ENCODE measurements at regions not wholly inside any gene's neighbourhood (a gene's known extent, or its start where the extent isn't known, plus 50 kb on each side); places are given as distances from the start of the nearest gene placed in this dataset.
A peak's percentile ranks its signal among the peaks of the same experiment; 100 is the strongest.
"Not testable (repeated sequence)": the region's sequence is repeated elsewhere in the genome, so short reads cannot be mapped to it uniquely, and the experiment has no call there.

DNA sequence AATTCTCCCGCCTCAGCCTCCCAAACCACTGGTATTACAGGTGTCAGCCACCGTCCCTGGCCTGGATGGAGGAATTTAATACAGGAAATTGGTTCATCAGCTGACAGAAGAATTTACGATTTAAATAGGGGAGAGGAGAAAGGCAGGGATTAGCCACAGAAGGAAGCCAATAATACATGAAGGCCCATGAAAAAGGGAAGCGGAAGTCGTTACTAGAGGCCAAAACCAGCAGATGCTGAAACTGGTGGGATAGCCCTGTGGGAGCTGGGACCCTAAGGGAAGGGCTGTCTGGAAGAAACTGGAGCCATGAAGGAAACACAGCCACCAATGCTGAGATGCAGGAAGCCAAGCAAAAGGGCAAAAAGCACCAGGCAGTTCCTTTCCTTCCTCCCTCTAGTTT, 163.7 kb upstream of the RMP24 start:
- H3K4me1 Mint-ChIP-seq: peaks cover 13 to 38% of the 10 kb centered on the region in 2 donors

GRCh38 chr18:35810520-35810919, 162.0 kb upstream of the RMP24 start:
- Mint-ChIP-seq H3K9me3 (peaks cover 0 to 1% (median 0%) of the 10 kb centered on the region in 6 donors), H3K4me3 (no peak overlapping the region), H3K4me1 (peaks cover 13 to 38% of the 10 kb centered on the region in 2 donors), H3K27me3 (ENCODE audit: low read depth in 3 of 3) (peaks cover 4 to 10% (median 6%) of the 10 kb centered on the region in 3 donors), H3K36me3 (no peaks in the 10 kb centered on the region), H3K27ac (peak overlapping the region in 1 of 6 donors; percentile 9)
- no peak for DNase-seq

More for the DNA sequence above, 163.7 kb upstream of the RMP24 start:
- Mint-ChIP-seq H3K27me3 (ENCODE audit: low read depth in 3 of 3) (peaks cover 4 to 10% (median 8%) of the 10 kb centered on the region in 3 donors), H3K9me3 (peaks cover 0 to 1% (median 0%) of the 10 kb centered on the region in 6 donors), H3K27ac (peak overlapping the region in 1 of 6 donors; percentile 21), H3K4me3 (no peak overlapping the region), H3K36me3 (no peaks in the 10 kb centered on the region)
- DNase-seq: no peak

- peaks cover 13 to 38% of the 10 kb centered on the region in 2 donors for H3K4me1 Mint-ChIP-seq
- H3K36me3 Mint-ChIP-seq: no peaks in the 10 kb centered on the region
- no peak overlapping the region for H3K4me3 Mint-ChIP-seq
- peaks cover 4 to 7% (median 4%) of the 10 kb centered on the region in 3 donors for H3K27me3 Mint-ChIP-seq (ENCODE audit: low read depth in 3 of 3)
- no peak overlapping the region for H3K27ac Mint-ChIP-seq
- peaks cover 0 to 1% (median 0%) of the 10 kb centered on the region in 6 donors for H3K9me3 Mint-ChIP-seq
- no peak for DNase-seq
Observed at GRCh38 chr18:35811896-35812295, 160.6 kb upstream of the RMP24 start.

- DNase-seq; H3K9me3 Mint-ChIP-seq; H3K27ac Mint-ChIP-seq; H3K27me3 Mint-ChIP-seq (ENCODE audit: low read depth in 3 of 3); H3K4me3 Mint-ChIP-seq; H3K36me3 Mint-ChIP-seq: not testable (repeated sequence)
- H3K4me1 Mint-ChIP-seq: peaks cover 2 to 17% of the 10 kb centered on the region in 2 donors
Observed at GRCh38 chr18:35815011-35815410, 157.5 kb upstream of the RMP24 start.

DNA sequence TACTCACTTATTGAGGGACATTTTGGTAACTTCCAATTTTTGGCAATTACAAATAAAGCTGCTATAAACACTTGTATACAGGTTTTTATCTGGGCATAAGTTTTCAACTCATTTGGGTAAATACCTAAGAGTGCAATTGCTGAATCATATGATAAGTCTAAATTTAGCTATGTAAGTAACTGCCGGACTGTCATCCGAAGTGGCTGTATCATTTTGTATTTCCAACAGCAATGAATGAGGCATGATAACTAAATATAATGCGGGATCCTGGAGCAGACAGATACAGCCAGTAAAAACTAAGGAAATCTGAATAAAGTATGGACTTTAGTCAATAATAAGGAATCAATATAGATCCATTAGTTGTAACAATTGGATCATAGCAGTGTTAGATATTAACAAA, 156.5 kb upstream of the RMP24 start:
- no peak overlapping the region for H3K27ac Mint-ChIP-seq
- peaks cover 0 to 10% of the 10 kb centered on the region in 2 donors for H3K4me1 Mint-ChIP-seq
- H3K27me3 Mint-ChIP-seq (ENCODE audit: low read depth in 3 of 3): peaks cover 5% of the 10 kb centered on the region in 3 donors
- peaks cover 0 to 2% (median 0%) of the 10 kb centered on the region in 6 donors for H3K9me3 Mint-ChIP-seq
- DNase-seq: no peak
- H3K4me3 Mint-ChIP-seq: no peak overlapping the region
- no peaks in the 10 kb centered on the region for H3K36me3 Mint-ChIP-seq

DNA sequence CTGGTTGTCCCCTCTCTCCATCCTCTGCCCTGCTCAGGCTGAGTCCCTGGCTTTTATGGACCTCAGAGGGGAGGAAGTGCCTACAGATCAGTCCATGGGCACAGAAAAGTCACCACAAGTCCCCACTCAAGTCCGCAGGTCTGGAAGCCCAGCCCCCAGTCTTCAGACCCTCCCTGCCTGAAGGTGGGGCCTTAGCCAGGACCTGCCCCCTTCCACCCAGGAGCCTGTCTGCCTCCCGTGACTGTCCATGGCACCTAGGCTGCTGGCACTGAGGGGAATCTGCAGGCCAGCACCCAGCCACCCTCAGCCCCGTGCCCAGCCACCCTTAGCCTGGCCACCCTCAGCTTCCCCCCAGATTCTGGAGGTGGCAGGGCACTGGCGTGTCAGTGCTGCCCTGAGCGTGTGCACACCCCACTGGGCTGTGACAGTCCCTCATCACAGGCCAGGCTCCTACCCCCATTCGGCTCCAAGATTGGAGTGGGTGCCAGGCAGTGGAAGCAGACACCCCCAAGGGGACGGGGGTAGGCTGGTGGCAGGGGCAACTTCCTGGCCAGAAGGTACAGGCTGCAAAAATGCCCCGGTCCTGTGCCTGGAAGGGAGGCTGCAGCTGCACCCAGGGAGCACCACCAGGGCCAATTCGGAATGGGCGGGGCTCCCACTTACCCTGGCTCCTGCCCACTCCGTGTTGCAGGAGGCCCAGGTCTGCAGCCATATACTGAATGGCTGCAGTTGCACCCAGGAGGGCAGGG, 154.7 kb upstream of the RMP24 start:
- no peak overlapping the region for H3K4me3 Mint-ChIP-seq
- peaks cover 0 to 2% (median 0%) of the 10 kb centered on the region in 6 donors for H3K9me3 Mint-ChIP-seq
- H3K4me1 Mint-ChIP-seq: no peaks in the 10 kb centered on the region
- no peaks in the 10 kb centered on the region for H3K36me3 Mint-ChIP-seq
- no peak overlapping the region for H3K27ac Mint-ChIP-seq
- peaks cover 3 to 5% (median 5%) of the 10 kb centered on the region in 3 donors for H3K27me3 Mint-ChIP-seq (ENCODE audit: low read depth in 3 of 3)
- DNase-seq: no peak

DNA sequence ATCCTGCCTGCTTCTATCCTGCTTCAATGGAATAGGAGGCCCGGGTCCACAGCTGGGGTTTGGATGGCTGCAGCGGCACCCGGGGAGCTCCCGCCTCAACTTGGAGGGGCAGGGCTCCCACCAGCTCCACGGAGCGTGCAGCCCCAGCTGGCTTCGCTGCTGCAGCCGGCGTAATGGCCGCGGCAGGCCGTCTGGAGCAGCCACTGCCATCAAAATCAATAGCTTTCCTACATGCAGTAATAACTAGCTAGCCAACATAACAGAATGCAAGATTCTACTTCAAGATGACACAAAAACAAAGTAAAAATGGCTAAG, 154.2 kb upstream of the RMP24 start:
- no peak overlapping the region for H3K27ac Mint-ChIP-seq
- no peaks in the 10 kb centered on the region for H3K4me1 Mint-ChIP-seq
- peaks cover 3 to 5% (median 3%) of the 10 kb centered on the region in 3 donors for H3K27me3 Mint-ChIP-seq (ENCODE audit: low read depth in 3 of 3)
- no peak for DNase-seq
- peaks cover 0 to 2% (median 0%) of the 10 kb centered on the region in 6 donors for H3K9me3 Mint-ChIP-seq
- no peak overlapping the region for H3K4me3 Mint-ChIP-seq
- H3K36me3 Mint-ChIP-seq: no peaks in the 10 kb centered on the region

GRCh38 chr18:35822413-35822812, 150.1 kb upstream of the RMP24 start:
- H3K36me3 Mint-ChIP-seq: no peaks in the 10 kb centered on the region
- H3K4me3 Mint-ChIP-seq: no peak overlapping the region
- H3K27ac Mint-ChIP-seq: no peak overlapping the region
- peaks cover 0 to 2% (median 0%) of the 10 kb centered on the region in 6 donors for H3K9me3 Mint-ChIP-seq
- DNase-seq: no peak
- no peaks in the 10 kb centered on the region for H3K4me1 Mint-ChIP-seq
- H3K27me3 Mint-ChIP-seq (ENCODE audit: low read depth in 3 of 3): peaks cover 2 to 7% (median 3%) of the 10 kb centered on the region in 3 donors

GRCh38 chr18:35826477-35826876, 146.0 kb upstream of the RMP24 start:
- Mint-ChIP-seq H3K4me1 (no peaks in the 10 kb centered on the region), H3K36me3 (no peaks in the 10 kb centered on the region), H3K9me3 (peaks cover 0 to 6% (median 3%) of the 10 kb centered on the region in 6 donors), H3K4me3 (no peak overlapping the region), H3K27me3 (ENCODE audit: low read depth in 3 of 3) (peaks cover 1 to 7% (median 4%) of the 10 kb centered on the region in 3 donors), H3K27ac (no peak overlapping the region)
- no peak for DNase-seq

GRCh38 chr18:35827275-35827902, 145.1 kb upstream of the RMP24 start:
- H3K27ac Mint-ChIP-seq: no peak overlapping the region
- H3K36me3 Mint-ChIP-seq: peaks cover 0 to 3% (median 0%) of the 10 kb centered on the region in 3 donors
- peaks cover 5 to 14% (median 8%) of the 10 kb centered on the region in 6 donors for H3K9me3 Mint-ChIP-seq
- H3K4me1 Mint-ChIP-seq: no peaks in the 10 kb centered on the region
- no peak overlapping the region for H3K4me3 Mint-ChIP-seq
- peaks cover 1 to 8% (median 4%) of the 10 kb centered on the region in 3 donors for H3K27me3 Mint-ChIP-seq (ENCODE audit: low read depth in 3 of 3)
- DNase-seq: no peak

GRCh38 chr18:35827903-35828275, 144.6 kb upstream of the RMP24 start:
- peaks cover 6 to 19% (median 10%) of the 10 kb centered on the region in 6 donors for H3K9me3 Mint-ChIP-seq
- no peak overlapping the region for H3K4me3 Mint-ChIP-seq
- no peak for DNase-seq
- peaks cover 3 to 8% (median 4%) of the 10 kb centered on the region in 3 donors for H3K27me3 Mint-ChIP-seq (ENCODE audit: low read depth in 3 of 3)
- H3K36me3 Mint-ChIP-seq: peaks cover 0 to 3% (median 0%) of the 10 kb centered on the region in 3 donors
- H3K4me1 Mint-ChIP-seq: no peaks in the 10 kb centered on the region
- H3K27ac Mint-ChIP-seq: no peak overlapping the region

DNA sequence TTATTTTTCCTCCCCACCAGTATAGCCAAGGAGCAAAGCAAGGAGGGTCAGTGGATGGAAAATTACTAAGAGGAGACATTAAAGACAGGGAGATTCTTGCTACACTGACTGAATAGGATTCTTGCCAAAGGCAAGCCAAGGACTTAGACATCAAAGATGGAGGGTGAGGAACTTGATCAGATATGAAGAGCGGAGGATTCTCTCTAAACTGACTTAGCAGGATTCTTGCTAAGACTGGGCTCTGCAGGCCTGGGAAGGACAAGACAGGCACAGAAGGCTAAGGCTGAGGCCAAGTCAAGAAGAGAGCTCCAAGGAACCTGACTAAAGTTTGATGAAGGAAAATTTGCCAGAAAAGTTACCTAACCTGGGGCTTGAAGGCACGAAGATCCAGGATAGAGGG, 143.9 kb upstream of the RMP24 start:
- Mint-ChIP-seq H3K27ac (no peak overlapping the region), H3K9me3 (peaks cover 6 to 25% (median 10%) of the 10 kb centered on the region in 6 donors), H3K4me3 (no peak overlapping the region), H3K4me1 (no peaks in the 10 kb centered on the region), H3K27me3 (ENCODE audit: low read depth in 3 of 3) (peaks cover 3 to 8% (median 4%) of the 10 kb centered on the region in 3 donors), H3K36me3 (peaks cover 0 to 3% (median 0%) of the 10 kb centered on the region in 3 donors)
- no peak for DNase-seq

- Mint-ChIP-seq H3K9me3 (peaks cover 5 to 25% (median 8%) of the 10 kb centered on the region in 6 donors), H3K4me3 (no peak overlapping the region), H3K27ac (no peak overlapping the region), H3K27me3 (ENCODE audit: low read depth in 3 of 3) (peaks cover 2 to 10% (median 4%) of the 10 kb centered on the region in 3 donors), H3K36me3 (peaks cover 0 to 3% (median 0%) of the 10 kb centered on the region in 3 donors), H3K4me1 (no peaks in the 10 kb centered on the region)
- DNase-seq: no peak
Observed at GRCh38 chr18:35835366-35835765, 137.1 kb upstream of the RMP24 start.

GRCh38 chr18:35835833-35836232, 136.6 kb upstream of the RMP24 start:
- no peak for DNase-seq
- Mint-ChIP-seq H3K4me1 (no peaks in the 10 kb centered on the region), H3K27me3 (ENCODE audit: low read depth in 3 of 3) (peaks cover 2 to 8% (median 4%) of the 10 kb centered on the region in 3 donors), H3K9me3 (peaks cover 5 to 25% (median 8%) of the 10 kb centered on the region in 6 donors), H3K4me3 (no peak overlapping the region), H3K36me3 (peaks cover 0 to 3% (median 0%) of the 10 kb centered on the region in 3 donors), H3K27ac (no peak overlapping the region)

Data from immature natural killer cell (primary cell).